ENCODE measurements at regions not wholly inside any gene's neighbourhood (a gene's known extent, or its start where the extent isn't known, plus 50 kb on each side); places are given as distances from the start of the nearest gene placed in this dataset.

DNA sequence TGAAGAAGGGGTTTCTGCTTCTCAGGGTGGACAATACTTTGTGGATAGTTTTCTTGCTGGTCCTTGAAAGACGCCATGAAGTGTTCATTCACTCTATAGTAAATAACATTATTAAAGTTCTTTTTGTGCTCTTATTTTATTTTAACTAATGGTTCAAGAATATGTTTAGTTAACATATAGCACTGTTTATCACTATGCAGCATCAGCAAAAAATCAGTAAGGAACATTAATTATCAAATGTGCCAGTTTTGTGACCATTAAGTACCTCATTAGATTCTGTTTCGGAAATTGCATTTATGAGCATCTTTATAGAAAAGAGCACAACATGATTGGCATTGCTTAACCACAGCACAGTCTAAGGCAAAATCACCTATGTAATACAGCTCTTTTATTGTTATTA, 385.6 kb downstream of the LMO4 start:
- intact Hi-C loops (cut with micrococcal nuclease; ENCODE audit: unreplicated experiment), result loop anchor here (5.0 to 10.0 kb wide), 2 partner anchors 102 to 241 kb away; no protein-coding TSS in a partner anchor
- H3K4me3 ChIP-seq (ENCODE audit: low read depth, low read length), result no peak overlapping the region
- no peak for DNase-seq
- no peaks in the 10 kb centered on the region for H3K27me3 ChIP-seq (replicated peaks; ENCODE audit: control insufficient read depth, insufficient read depth, low read length)
- CTCF ChIA-PET, result no interaction called here
- peaks cover 47% of the 10 kb centered on the region for H3K4me1 ChIP-seq
- no peaks in the 10 kb centered on the region for H3K36me3 ChIP-seq (ENCODE audit: control insufficient read depth, insufficient read depth, low read length)
- no peak overlapping the region for H3K27ac Mint-ChIP-seq (ENCODE audit: unreplicated experiment)
- H3K4me1 Mint-ChIP-seq (ENCODE audit: low read depth, unreplicated experiment), result peaks cover 46% of the 10 kb centered on the region
- TF ChIP-seq, protein P1, sequence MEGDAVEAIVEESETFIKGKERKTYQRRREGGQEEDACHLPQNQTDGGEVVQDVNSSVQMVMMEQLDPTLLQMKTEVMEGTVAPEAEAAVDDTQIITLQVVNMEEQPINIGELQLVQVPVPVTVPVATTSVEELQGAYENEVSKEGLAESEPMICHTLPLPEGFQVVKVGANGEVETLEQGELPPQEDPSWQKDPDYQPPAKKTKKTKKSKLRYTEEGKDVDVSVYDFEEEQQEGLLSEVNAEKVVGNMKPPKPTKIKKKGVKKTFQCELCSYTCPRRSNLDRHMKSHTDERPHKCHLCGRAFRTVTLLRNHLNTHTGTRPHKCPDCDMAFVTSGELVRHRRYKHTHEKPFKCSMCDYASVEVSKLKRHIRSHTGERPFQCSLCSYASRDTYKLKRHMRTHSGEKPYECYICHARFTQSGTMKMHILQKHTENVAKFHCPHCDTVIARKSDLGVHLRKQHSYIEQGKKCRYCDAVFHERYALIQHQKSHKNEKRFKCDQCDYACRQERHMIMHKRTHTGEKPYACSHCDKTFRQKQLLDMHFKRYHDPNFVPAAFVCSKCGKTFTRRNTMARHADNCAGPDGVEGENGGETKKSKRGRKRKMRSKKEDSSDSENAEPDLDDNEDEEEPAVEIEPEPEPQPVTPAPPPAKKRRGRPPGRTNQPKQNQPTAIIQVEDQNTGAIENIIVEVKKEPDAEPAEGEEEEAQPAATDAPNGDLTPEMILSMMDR (IDR thresholded peaks at IDR 0.05; ENCODE audit: insufficient read depth in 1 of 2, low read depth in 1 of 2, low read length in 1 of 2, severe bottlenecking in 1 of 2, unreplicated experiment in 1 of 2), result no peak
- no peak overlapping the region for H3K4me3 Mint-ChIP-seq (ENCODE audit: unreplicated experiment)
- H3K36me3 Mint-ChIP-seq (ENCODE audit: insufficient read depth, unreplicated experiment), result no peaks in the 10 kb centered on the region
- no TSS peak for BruUV-seq (replicated peaks)
- no peaks in the 10 kb centered on the region for H3K9me3 ChIP-seq
- H3K9me3 Mint-ChIP-seq (ENCODE audit: unreplicated experiment), result peaks cover 9% of the 10 kb centered on the region
- H3K27me3 Mint-ChIP-seq (ENCODE audit: insufficient read depth, unreplicated experiment), result no peaks in the 10 kb centered on the region
- POLR2A ChIA-PET, result no interaction called here

DNA sequence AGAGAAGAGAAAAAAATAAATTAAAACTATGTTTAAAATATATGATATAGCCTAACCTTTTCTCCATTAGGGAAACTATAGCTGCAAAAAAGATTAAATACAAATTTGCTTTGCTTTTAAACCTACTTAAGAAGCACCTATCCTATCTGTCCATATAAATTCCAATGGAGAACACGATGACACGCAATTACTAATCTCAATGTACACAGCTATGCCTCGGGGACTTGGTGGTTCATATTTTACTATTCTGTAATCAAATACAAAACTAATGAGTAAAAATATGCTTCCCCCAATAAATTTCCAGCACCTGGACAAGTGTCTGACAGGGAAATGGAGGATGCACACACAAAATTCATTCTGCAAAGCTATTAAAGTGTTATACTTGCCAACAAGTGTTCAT, 386.4 kb downstream of the LMO4 start:
- Mint-ChIP-seq H3K4me1 (ENCODE audit: low read depth, unreplicated experiment) (peaks cover 50% of the 10 kb centered on the region), H3K36me3 (ENCODE audit: insufficient read depth, unreplicated experiment) (no peaks in the 10 kb centered on the region), H3K27me3 (ENCODE audit: insufficient read depth, unreplicated experiment) (no peaks in the 10 kb centered on the region), H3K4me3 (ENCODE audit: unreplicated experiment) (no peak overlapping the region), H3K27ac (ENCODE audit: unreplicated experiment) (no peak overlapping the region), H3K9me3 (ENCODE audit: unreplicated experiment) (peaks cover 9% of the 10 kb centered on the region)
- no peaks in the 10 kb centered on the region for H3K27me3 ChIP-seq (replicated peaks; ENCODE audit: control insufficient read depth, insufficient read depth, low read length)
- H3K36me3 ChIP-seq (ENCODE audit: control insufficient read depth, insufficient read depth, low read length), result no peaks in the 10 kb centered on the region
- intact Hi-C loops (cut with micrococcal nuclease; ENCODE audit: unreplicated experiment), result loop anchor here (10.0 kb wide), 1 partner anchor 240 kb away; no protein-coding TSS in a partner anchor
- ChIA-PET CTCF (no interaction called here), POLR2A (no interaction called here)
- DNase-seq, result no peak
- TF ChIP-seq, protein P1 (IDR thresholded peaks at IDR 0.05; ENCODE audit: insufficient read depth in 1 of 2, low read depth in 1 of 2, low read length in 1 of 2, severe bottlenecking in 1 of 2, unreplicated experiment in 1 of 2), result no peak
- no peak overlapping the region for H3K4me3 ChIP-seq (ENCODE audit: low read depth, low read length)
- H3K9me3 ChIP-seq, result no peaks in the 10 kb centered on the region
- BruUV-seq (replicated peaks), result no TSS peak
- H3K4me1 ChIP-seq, result peaks cover 46% of the 10 kb centered on the region

DNA sequence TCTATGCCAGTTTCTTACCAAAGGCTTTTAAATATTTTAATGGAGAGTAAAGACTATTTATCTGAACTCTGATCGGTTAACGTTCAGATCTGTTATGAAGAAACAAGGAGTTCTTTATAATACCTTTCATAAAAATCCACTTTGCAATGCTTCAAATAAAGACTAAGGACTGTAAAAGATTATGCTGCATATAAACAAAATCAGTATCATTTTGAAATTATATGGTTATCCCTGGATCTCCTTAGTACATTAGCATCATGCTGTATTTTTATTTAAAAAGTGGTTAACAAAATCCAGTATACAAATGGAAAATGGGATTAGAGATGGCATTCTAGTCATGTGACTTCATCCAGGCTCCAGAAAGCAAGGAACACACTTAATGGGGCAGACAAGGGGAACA, 386.8 kb downstream of the LMO4 start:
- no peak overlapping the region for H3K4me3 Mint-ChIP-seq (ENCODE audit: unreplicated experiment)
- no TSS peak for BruUV-seq (replicated peaks)
- no peak overlapping the region for H3K27ac Mint-ChIP-seq (ENCODE audit: unreplicated experiment)
- POLR2A ChIA-PET, result no interaction called here
- peaks cover 9% of the 10 kb centered on the region for H3K9me3 Mint-ChIP-seq (ENCODE audit: unreplicated experiment)
- intact Hi-C loops (cut with micrococcal nuclease; ENCODE audit: unreplicated experiment), result loop anchor here (10.0 kb wide), 1 partner anchor 239 kb away; no protein-coding TSS in a partner anchor
- Histone ChIP-seq H3K4me3 (ENCODE audit: low read depth, low read length) (no peak overlapping the region), H3K36me3 (ENCODE audit: control insufficient read depth, insufficient read depth, low read length) (no peaks in the 10 kb centered on the region), H3K4me1 (peaks cover 42% of the 10 kb centered on the region), H3K9me3 (no peaks in the 10 kb centered on the region), H3K27me3 (replicated peaks; ENCODE audit: control insufficient read depth, insufficient read depth, low read length) (no peaks in the 10 kb centered on the region)
- H3K36me3 Mint-ChIP-seq (ENCODE audit: insufficient read depth, unreplicated experiment), result no peaks in the 10 kb centered on the region
- CTCF ChIA-PET, result no interaction called here
- TF ChIP-seq, protein P1 (IDR thresholded peaks at IDR 0.05; ENCODE audit: insufficient read depth in 1 of 2, low read depth in 1 of 2, low read length in 1 of 2, severe bottlenecking in 1 of 2, unreplicated experiment in 1 of 2), result no peak
- peaks cover 50% of the 10 kb centered on the region for H3K4me1 Mint-ChIP-seq (ENCODE audit: low read depth, unreplicated experiment)
- no peak for DNase-seq
- H3K27me3 Mint-ChIP-seq (ENCODE audit: insufficient read depth, unreplicated experiment), result no peaks in the 10 kb centered on the region

Measured in Caco-2 (cell line).